Osteoblast (primary cell): ENCODE measurements at regions not wholly inside any gene's neighbourhood (a gene's known extent, or its start where the extent isn't known, plus 50 kb on each side); places are given as distances from the start of the nearest gene placed in this dataset.

Experiments
- DNase-seq: peaks from one replicate; pipeline ENCODE4 v3.0.0; 2011; ENCODE audit warnings: low spot score, mixed read lengths; ENCODE audit not compliant: insufficient read length; ENCODE audit errors: missing footprints
- H2AFZ ChIP-seq: 2 replicates; pipeline ENCODE4 v1.6.0; 2011; ENCODE audit warnings: mild to moderate bottlenecking, low read length
- H3K27ac ChIP-seq: 2 replicates; pipeline ENCODE4 v1.5.1; 2011; ENCODE audit warnings: mild to moderate bottlenecking, low read depth, low read length, moderate library complexity
- H3K27me3 ChIP-seq: 2 replicates; pipeline ENCODE4 v1.6.0; 2012; ENCODE audit warnings: mild to moderate bottlenecking, control low read depth, inconsistent platforms, low read length, moderate library complexity; ENCODE audit not compliant: insufficient read depth
- H3K36me3 ChIP-seq: 2 replicates; pipeline ENCODE4 v1.5.1; 2011; ENCODE audit warnings: mild to moderate bottlenecking, low read length, control low read depth, moderate library complexity; ENCODE audit not compliant: insufficient read depth
- H3K4me1 ChIP-seq: 2 replicates; pipeline ENCODE4 v1.5.1; 2011; ENCODE audit warnings: mild to moderate bottlenecking, low read length, control low read depth, moderate library complexity; ENCODE audit not compliant: insufficient read depth
- H3K4me2 ChIP-seq: 2 replicates; pipeline ENCODE4 v1.6.0; 2011; ENCODE audit warnings: mild to moderate bottlenecking, low read length; ENCODE audit not compliant: insufficient read depth
- H3K4me3 ChIP-seq: fragments of 200-600 bp; sonication (generic); 3 replicates; pipeline ENCODE4 v1.5.1; 2012; ENCODE audit warnings: mild to moderate bottlenecking, low read length, inconsistent platforms; ENCODE audit not compliant: insufficient read depth
- H3K79me2 ChIP-seq: 2 replicates; pipeline ENCODE4 v1.6.0; 2012; ENCODE audit warnings: mild to moderate bottlenecking, low read length, control low read depth, inconsistent platforms; ENCODE audit not compliant: insufficient read depth
- H3K9me3 ChIP-seq: 2 replicates; pipeline ENCODE4 v1.5.1; 2011; ENCODE audit warnings: low read depth, low read length, control low read depth
- H4K20me1 ChIP-seq: 2 replicates; pipeline ENCODE4 v1.6.0; 2012; ENCODE audit warnings: mild to moderate bottlenecking, low read length, control low read depth; ENCODE audit not compliant: insufficient read depth
- TF ChIP-seq, protein P1 (sequence below): IDR thresholded peaks from 2 replicates; pipeline ENCODE4 v1.5.1; 2011; ENCODE audit warnings: mild to moderate bottlenecking, low read depth, low read length, moderate library complexity; ENCODE audit errors: extremely low read depth

DNA sequence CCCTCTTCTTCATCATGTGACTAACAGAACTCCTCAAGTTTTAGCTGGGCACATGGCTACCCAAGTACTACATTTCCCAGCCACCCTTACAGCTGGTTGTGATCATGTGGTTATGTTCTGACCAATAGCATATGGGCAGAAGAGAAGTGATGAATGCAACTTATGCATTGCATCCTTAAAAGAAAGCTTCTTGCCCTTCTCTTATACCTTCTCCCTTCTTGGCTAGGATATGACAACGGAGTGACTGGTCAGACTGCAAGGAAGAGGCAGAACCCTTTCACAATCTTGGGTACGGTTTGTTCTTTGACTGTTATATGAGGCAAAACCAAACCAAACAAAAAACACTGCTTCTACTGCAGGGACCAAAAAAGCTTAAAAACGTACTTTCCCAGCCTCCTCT lies 66.5 kb upstream of the MAX start:
- peak overlapping the region; percentile 52 for H2AFZ ChIP-seq
- H3K27ac ChIP-seq: peak overlapping the region; percentile 62
- H4K20me1 ChIP-seq: no peaks in the 10 kb centered on the region
- H3K4me1 ChIP-seq: peaks cover 17% of the 10 kb centered on the region
- DNase-seq: peak; percentile 62
- peak overlapping the region; percentile 27 for H3K4me2 ChIP-seq
- no peaks in the 10 kb centered on the region for H3K79me2 ChIP-seq
- no peaks in the 10 kb centered on the region for H3K9me3 ChIP-seq
- no peaks in the 10 kb centered on the region for H3K36me3 ChIP-seq
- no peaks in the 10 kb centered on the region for H3K27me3 ChIP-seq
- TF ChIP-seq, protein P1, sequence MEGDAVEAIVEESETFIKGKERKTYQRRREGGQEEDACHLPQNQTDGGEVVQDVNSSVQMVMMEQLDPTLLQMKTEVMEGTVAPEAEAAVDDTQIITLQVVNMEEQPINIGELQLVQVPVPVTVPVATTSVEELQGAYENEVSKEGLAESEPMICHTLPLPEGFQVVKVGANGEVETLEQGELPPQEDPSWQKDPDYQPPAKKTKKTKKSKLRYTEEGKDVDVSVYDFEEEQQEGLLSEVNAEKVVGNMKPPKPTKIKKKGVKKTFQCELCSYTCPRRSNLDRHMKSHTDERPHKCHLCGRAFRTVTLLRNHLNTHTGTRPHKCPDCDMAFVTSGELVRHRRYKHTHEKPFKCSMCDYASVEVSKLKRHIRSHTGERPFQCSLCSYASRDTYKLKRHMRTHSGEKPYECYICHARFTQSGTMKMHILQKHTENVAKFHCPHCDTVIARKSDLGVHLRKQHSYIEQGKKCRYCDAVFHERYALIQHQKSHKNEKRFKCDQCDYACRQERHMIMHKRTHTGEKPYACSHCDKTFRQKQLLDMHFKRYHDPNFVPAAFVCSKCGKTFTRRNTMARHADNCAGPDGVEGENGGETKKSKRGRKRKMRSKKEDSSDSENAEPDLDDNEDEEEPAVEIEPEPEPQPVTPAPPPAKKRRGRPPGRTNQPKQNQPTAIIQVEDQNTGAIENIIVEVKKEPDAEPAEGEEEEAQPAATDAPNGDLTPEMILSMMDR: no peak
- no peak overlapping the region for H3K4me3 ChIP-seq

DNA sequence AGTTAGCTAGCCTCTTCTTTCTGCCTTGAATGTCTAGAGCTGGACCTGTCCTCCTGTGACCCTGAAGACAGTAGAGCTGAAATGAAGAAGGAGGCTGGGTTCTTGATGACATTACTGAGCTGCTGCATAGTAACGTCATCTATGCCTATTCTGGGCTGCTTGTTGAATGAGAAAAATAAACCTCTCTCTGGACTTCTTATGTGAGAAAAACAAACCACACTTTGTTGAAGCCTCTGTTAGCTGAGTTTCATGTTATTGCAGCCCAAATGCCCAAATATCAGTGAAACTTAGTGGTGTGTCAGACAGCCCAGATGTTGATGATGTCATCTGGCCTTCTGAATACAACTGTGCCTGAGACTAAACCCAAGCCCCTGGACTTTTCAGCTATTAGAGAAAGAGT lies 67.0 kb upstream of the MAX start:
- Histone ChIP-seq H4K20me1 (no peaks in the 10 kb centered on the region), H2AFZ (peak overlapping the region; percentile 50), H3K36me3 (no peaks in the 10 kb centered on the region), H3K4me3 (no peak overlapping the region), H3K4me1 (peaks cover 17% of the 10 kb centered on the region), H3K4me2 (peak overlapping the region; percentile 27), H3K9me3 (no peaks in the 10 kb centered on the region), H3K79me2 (no peaks in the 10 kb centered on the region), H3K27me3 (no peaks in the 10 kb centered on the region), H3K27ac (peak overlapping the region; percentile 62)
- TF ChIP-seq, protein P1: no peak
- DNase-seq: peak; percentile 81

DNA sequence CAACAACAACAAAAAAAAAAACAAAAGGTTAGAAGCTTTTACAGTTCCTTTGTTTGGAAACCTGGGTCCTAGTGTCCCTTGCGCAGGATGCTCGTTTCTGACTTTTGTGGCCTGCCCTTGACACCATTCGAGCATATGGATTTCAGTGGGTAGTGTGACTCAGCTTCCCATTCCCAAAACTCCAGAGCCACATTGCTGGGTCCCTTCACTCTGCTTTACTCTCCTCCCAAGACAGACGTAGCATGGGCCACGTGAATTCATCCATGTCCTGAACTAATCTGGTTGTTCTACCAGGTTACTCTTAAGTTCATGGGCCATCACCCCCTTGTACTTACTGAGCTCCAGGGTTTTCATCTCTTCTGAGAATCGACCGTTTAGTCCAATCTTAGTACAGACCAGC lies 68.0 kb upstream of the MAX start:
- Histone ChIP-seq H4K20me1 (no peaks in the 10 kb centered on the region), H2AFZ (peak overlapping the region; percentile 92), H3K27ac (peak overlapping the region; percentile 93), H3K4me3 (peak overlapping the region; percentile 71), H3K36me3 (no peaks in the 10 kb centered on the region), H3K27me3 (no peaks in the 10 kb centered on the region), H3K9me3 (no peaks in the 10 kb centered on the region), H3K4me1 (peaks cover 17% of the 10 kb centered on the region), H3K4me2 (peak overlapping the region; percentile 86), H3K79me2 (no peaks in the 10 kb centered on the region)
- TF ChIP-seq, protein P1: no peak
- DNase-seq: peak; percentile 74

DNA sequence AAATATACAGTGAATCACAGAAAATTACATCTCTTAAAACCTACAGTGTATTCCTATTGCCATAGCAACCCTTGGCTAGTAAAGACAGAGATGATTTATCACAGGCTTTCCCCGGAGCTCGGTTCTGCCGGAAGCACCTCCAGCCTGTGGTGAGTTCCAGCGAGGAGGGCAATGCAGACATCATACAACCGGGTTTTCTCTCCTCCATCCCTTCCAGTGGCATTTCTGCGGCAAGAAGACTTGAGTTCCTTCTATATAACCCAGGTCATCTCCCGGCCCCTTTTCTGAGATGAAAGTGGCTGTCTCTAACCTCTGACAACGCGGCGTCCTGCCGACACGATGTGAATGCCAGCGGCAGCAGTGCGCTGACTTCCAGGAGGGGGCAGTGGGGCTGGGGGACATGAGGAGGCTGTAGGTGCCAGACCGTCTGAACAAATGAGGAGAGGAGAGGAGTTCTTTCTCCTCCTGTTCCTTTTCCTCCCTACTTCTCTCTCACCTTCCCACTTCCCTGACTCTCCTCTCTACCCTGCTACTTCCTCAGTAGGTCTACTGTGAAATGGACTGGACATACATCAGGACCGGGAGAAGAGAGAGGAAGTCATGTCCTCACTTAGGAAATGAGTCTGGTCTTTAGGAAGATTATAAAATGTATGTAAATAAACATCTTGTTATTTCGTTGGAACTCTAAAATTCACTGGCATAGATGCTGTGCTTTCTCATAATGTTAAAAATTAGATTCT lies 68.6 kb upstream of the MAX start:
- peak; percentile 89 for DNase-seq
- Histone ChIP-seq H3K79me2 (no peaks in the 10 kb centered on the region), H4K20me1 (no peaks in the 10 kb centered on the region), H3K4me2 (peak overlapping the region; percentile 86), H3K4me3 (peak overlapping the region; percentile 71), H3K27ac (peak overlapping the region; percentile 93), H3K4me1 (peaks cover 17% of the 10 kb centered on the region), H3K9me3 (no peaks in the 10 kb centered on the region), H2AFZ (peak overlapping the region; percentile 92), H3K36me3 (no peaks in the 10 kb centered on the region), H3K27me3 (no peaks in the 10 kb centered on the region)
- TF ChIP-seq, protein P1: peak; percentile 48
